Neural cell (in vitro differentiated cells): ENCODE measurements at regions not wholly inside any gene's neighbourhood (a gene's known extent, or its start where the extent isn't known, plus 50 kb on each side); places are given as distances from the start of the nearest gene placed in this dataset.

Source experiments
- POLR2AphosphoS5 ChIP-seq: IDR thresholded peaks from 2 replicates; pipeline ENCODE4 v1.6.1; 2012
- TF ChIP-seq, protein P1 (sequence below): fragments of 450-650 bp; IDR thresholded peaks from 2 replicates; pipeline ENCODE4 v1.5.1; 2014; ENCODE audit warnings: antibody characterized with exemption, mild to moderate bottlenecking, moderate library complexity; ENCODE audit not compliant: poor library complexity, severe bottlenecking

DNA sequence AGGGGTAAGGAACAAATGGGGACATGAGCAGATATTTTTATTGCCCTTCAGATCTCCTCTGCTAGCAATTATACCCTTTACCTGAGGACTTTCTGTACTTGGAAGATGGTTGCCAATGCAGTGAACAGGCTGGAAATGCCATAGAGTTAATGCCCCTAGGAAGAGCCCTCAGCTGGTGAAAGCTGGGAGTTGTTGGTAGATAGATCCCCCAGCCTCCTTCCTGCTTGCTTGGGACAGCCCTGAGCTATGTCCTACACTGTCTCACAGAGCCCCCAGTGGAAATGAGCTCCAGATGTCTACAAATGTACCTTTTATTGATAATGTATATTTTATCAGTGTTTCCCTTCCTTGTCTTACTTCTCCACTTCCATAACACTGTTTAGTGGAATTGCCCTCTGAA, 87.6 kb upstream of the PAK5 start:
- TF ChIP-seq, protein P1, sequence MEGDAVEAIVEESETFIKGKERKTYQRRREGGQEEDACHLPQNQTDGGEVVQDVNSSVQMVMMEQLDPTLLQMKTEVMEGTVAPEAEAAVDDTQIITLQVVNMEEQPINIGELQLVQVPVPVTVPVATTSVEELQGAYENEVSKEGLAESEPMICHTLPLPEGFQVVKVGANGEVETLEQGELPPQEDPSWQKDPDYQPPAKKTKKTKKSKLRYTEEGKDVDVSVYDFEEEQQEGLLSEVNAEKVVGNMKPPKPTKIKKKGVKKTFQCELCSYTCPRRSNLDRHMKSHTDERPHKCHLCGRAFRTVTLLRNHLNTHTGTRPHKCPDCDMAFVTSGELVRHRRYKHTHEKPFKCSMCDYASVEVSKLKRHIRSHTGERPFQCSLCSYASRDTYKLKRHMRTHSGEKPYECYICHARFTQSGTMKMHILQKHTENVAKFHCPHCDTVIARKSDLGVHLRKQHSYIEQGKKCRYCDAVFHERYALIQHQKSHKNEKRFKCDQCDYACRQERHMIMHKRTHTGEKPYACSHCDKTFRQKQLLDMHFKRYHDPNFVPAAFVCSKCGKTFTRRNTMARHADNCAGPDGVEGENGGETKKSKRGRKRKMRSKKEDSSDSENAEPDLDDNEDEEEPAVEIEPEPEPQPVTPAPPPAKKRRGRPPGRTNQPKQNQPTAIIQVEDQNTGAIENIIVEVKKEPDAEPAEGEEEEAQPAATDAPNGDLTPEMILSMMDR: no peak
- TF ChIP-seq POLR2AphosphoS5: no peak
